Testis (tissue), 2 donors: ENCODE measurements at regions not wholly inside any gene's neighbourhood (a gene's known extent, or its start where the extent isn't known, plus 50 kb on each side); places are given as distances from the start of the nearest gene placed in this dataset.

Experiments used
- DNase-seq: peaks from one replicate; pipeline ENCODE4 v3.0.0-alpha.2; 2019
- H3K27ac ChIP-seq, 2 donors: fragments of 200-600 bp; sonication (generic); one replicate each; pipeline ENCODE4 v1.5.1; 2019
- H3K27me3 ChIP-seq: fragments of 200-600 bp; sonication (generic); one replicate; pipeline ENCODE4 v1.5.1; 2019
- H3K36me3 ChIP-seq: fragments of 200-600 bp; sonication (generic); one replicate; pipeline ENCODE4 v1.5.1; 2017; ENCODE audit warnings: low read depth; ENCODE audit errors: missing control alignments
- H3K4me1 ChIP-seq: fragments of 200-600 bp; sonication (generic); one replicate; pipeline ENCODE4 v1.5.1; 2019
- H3K4me3 ChIP-seq, 2 donors: fragments of 200-600 bp; sonication (generic); one replicate each; pipeline ENCODE4 v1.5.1; 2017 to 2019
- H3K9me3 ChIP-seq: fragments of 200-600 bp; sonication (generic); one replicate; pipeline ENCODE4 v1.5.1; 2017
- POLR2A ChIP-seq: fragments of 450-650 bp; IDR thresholded peaks from one replicate; pipeline ENCODE4 v1.6.1; 2017; ENCODE audit warnings: antibody characterized with exemption, mild to moderate bottlenecking, moderate library complexity
- WGBS, 2 donors: methylation state at CpG; one replicate each; pipeline ENCODE4 v1.1.5; 2018; 5-methylcytosine and 5-hydroxymethylcytosine counted together
- intact Hi-C: fragments of 100-400 bp; cut with DNase I; formaldehyde crosslinking; loops from one replicate; pipeline ENCODE4 v1.15.1; 2023; ENCODE audit warnings: low total_unique reads
- TF ChIP-seq, protein P1 (sequence below), 3 experiments: fragments of 450-650 bp in 2 of 3; fragments of 200-600 bp in 1 of 3; sonication (generic) in 1 of 3; IDR thresholded peaks; one replicate each; pipeline ENCODE4 v1.5.1; 2016 to 2019; ENCODE audit warnings: antibody characterized with exemption in 3 of 3, mild to moderate bottlenecking in 2 of 3, moderate library complexity in 1 of 3

DNA sequence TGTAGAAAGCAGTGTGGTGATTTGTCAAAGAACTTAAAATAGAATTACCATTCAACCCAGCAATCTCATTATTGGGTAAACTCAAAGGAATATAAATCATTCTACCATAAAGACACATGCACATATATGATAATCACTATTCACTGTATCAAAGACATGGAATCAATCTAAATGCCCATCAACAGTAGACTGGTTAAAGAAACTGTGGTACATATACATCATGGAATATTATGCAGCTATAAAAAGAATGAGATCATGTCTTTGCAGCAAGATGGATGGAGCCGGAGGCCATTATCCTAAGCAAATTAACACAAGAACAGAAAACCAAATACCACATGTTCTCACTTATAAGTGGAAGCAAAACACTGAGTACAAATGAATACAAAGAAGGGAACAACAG is 281.5 kb upstream of the MAGI2 start:
- Histone ChIP-seq H3K27ac (no peak overlapping the region), H3K27me3 (no peaks in the 10 kb centered on the region), H3K36me3 (no peaks in the 10 kb centered on the region), H3K9me3 (no peaks in the 10 kb centered on the region), H3K4me1 (no peaks in the 10 kb centered on the region), H3K4me3 (no peak overlapping the region)
- no peak for DNase-seq
- no peak for TF ChIP-seq POLR2A
- TF ChIP-seq, protein P1, sequence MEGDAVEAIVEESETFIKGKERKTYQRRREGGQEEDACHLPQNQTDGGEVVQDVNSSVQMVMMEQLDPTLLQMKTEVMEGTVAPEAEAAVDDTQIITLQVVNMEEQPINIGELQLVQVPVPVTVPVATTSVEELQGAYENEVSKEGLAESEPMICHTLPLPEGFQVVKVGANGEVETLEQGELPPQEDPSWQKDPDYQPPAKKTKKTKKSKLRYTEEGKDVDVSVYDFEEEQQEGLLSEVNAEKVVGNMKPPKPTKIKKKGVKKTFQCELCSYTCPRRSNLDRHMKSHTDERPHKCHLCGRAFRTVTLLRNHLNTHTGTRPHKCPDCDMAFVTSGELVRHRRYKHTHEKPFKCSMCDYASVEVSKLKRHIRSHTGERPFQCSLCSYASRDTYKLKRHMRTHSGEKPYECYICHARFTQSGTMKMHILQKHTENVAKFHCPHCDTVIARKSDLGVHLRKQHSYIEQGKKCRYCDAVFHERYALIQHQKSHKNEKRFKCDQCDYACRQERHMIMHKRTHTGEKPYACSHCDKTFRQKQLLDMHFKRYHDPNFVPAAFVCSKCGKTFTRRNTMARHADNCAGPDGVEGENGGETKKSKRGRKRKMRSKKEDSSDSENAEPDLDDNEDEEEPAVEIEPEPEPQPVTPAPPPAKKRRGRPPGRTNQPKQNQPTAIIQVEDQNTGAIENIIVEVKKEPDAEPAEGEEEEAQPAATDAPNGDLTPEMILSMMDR (IDR thresholded peaks at IDR 0.05) = no peak
- WGBS, 2 donors = 97 to 100% methylated on average over 1 of the region's 1 CpG
- intact Hi-C loops = no loop called here

DNA sequence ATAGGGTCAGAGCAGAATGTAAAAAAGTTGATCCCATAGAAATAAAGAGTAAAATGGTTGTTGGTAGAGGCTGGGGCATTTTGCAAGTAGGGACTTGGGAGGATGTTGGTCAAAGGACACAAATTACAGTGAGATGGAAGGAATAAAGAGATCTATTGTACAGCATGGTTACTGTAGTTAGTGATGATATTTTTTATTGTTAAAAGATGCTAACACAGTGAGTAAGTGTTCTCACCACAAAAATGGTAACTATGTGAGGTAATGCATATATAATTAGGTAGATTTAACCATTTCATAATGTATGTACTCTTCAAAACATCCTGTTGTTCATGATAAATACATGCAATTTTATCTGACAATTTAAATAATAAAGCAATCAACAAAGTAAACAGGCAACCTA is 280.7 kb upstream of the MAGI2 start:
- no peak overlapping the region for H3K4me3 ChIP-seq
- TF ChIP-seq, protein P1 (IDR thresholded peaks at IDR 0.05) = no peak
- no peak for TF ChIP-seq POLR2A
- H3K36me3 ChIP-seq = no peaks in the 10 kb centered on the region
- no peaks in the 10 kb centered on the region for H3K27me3 ChIP-seq
- H3K27ac ChIP-seq = no peak overlapping the region
- H3K9me3 ChIP-seq = no peaks in the 10 kb centered on the region
- intact Hi-C loops = no loop called here
- H3K4me1 ChIP-seq = no peaks in the 10 kb centered on the region
- DNase-seq = no peak

DNA sequence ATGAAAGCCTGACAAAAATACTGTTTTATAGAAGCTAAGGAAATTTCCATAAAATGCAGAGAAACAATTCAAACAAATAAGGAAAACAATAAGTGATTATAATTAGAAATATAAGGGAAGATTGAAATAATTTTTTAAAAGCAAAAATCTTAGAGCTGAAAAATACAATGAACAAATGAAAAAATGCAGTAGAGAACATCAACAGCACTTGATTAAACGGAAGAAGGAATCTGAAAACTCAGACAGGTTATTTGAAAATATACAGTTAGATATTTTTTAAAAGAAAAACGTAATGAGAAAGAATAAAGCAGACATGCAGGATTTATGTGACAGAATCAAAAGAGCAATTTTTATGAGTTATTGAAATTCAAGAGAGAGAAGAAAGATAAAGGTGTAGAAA is 279.1 kb upstream of the MAGI2 start:
- intact Hi-C loops = no loop called here
- Histone ChIP-seq H3K4me1 (no peaks in the 10 kb centered on the region), H3K9me3 (no peaks in the 10 kb centered on the region), H3K36me3 (no peaks in the 10 kb centered on the region), H3K27ac (no peak overlapping the region), H3K4me3 (no peak overlapping the region), H3K27me3 (no peaks in the 10 kb centered on the region)
- DNase-seq = no peak
- 86 to 90% methylated on average over 2 of the region's 2 CpGs for WGBS, 2 donors
- TF ChIP-seq POLR2A = no peak

DNA sequence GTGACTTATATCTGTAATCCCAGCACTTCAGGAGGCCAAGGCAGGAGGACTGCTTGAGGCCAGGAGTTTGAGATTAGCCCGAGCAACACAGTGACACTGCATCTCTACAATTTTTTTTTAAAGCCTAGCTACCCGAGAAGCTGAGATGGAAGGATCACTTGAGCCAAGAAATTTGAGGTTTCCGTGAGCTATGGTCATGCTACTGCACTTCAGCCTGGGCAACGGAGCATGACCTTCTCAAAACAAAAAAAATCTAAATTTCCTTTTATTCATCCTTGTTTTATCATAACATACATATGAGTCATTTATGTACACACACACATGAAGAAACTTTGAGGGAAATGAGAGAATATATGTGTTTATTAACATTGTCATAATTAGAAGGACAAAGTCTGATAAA is 277.5 kb upstream of the MAGI2 start:
- H3K4me1 ChIP-seq = no peaks in the 10 kb centered on the region
- intact Hi-C loops = no loop called here
- TF ChIP-seq, protein P1 (IDR thresholded peaks at IDR 0.05) = no peak
- no peak for TF ChIP-seq POLR2A
- H3K9me3 ChIP-seq = no peaks in the 10 kb centered on the region
- 92 to 93% methylated on average over 4 of the region's 4 CpGs for WGBS, 2 donors
- no peaks in the 10 kb centered on the region for H3K27me3 ChIP-seq
- H3K27ac ChIP-seq = no peak overlapping the region
- H3K36me3 ChIP-seq = no peaks in the 10 kb centered on the region
- H3K4me3 ChIP-seq = no peak overlapping the region
- no peak for DNase-seq

DNA sequence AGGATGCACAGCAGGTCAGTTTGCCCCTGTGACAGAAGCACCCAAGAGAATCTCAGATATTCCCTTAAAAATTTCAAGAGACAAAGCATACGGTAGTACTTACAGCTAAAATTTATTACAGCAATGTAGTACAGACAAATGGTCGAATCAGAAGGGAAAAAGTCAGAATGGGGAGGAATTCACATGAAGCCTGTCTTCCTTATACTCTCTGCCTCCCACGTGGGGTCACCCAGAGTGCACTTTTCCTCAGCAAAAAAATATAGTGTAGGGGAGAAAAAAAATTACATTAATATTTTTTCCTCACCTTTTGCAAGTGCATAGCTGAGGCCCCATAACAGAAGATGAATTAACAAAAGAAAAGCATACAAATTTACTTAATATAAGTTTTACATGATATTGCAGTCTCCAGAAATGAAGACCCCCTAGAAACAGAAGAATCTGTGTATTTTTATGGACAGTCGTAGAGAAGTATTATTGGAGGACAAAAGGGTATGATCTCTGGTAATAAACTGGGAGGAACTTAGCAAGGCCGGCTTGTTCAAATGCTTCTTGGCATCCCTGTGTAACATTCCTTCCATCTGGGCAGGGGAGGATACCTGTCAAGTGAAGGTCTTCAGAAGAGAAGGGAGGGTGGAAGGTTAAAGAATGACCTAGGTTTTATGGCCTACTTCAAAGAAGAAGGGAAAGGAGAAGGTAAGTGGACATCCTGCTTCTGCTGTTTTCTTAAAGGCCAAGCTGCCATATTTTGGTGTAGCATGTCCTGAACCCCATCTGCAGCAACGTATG is 270.6 kb upstream of the MAGI2 start:
- H3K36me3 ChIP-seq = no peaks in the 10 kb centered on the region
- 44 to 52% methylated on average over 6 of the region's 6 CpGs for WGBS, 2 donors
- TF ChIP-seq POLR2A = no peak
- TF ChIP-seq, protein P1 (IDR thresholded peaks at IDR 0.05) = no peak
- no peaks in the 10 kb centered on the region for H3K27me3 ChIP-seq
- intact Hi-C loops = no loop called here
- H3K9me3 ChIP-seq = no peaks in the 10 kb centered on the region
- no peak overlapping the region for H3K27ac ChIP-seq
- H3K4me3 ChIP-seq = no peak overlapping the region
- no peaks in the 10 kb centered on the region for H3K4me1 ChIP-seq
- DNase-seq = no peak
